MM.1S (cell line): ENCODE measurements at regions not wholly inside any gene's neighbourhood (a gene's known extent, or its start where the extent isn't known, plus 50 kb on each side); places are given as distances from the start of the nearest gene placed in this dataset.

ENCODE experiments used
- DNase-seq: peaks from one replicate; pipeline ENCODE4 v3.0.0-alpha.2; 2015
- H2AFZ ChIP-seq: fragments of 300-600 bp; sonication (generic); 2 replicates; pipeline ENCODE4 v1.6.0; 2016; ENCODE audit warnings: antibody characterized with exemption, low read length
- H3F3A ChIP-seq: fragments of 300-600 bp; sonication (generic); 2 replicates; pipeline ENCODE4 v1.6.1; 2016; ENCODE audit warnings: mild to moderate bottlenecking, antibody characterized with exemption, low read length, moderate library complexity, mixed read lengths; ENCODE audit not compliant: insufficient read depth
- H3K27ac ChIP-seq: fragments of 300-600 bp; sonication (generic); 2 replicates; pipeline ENCODE4 v1.5.1; 2016; ENCODE audit warnings: mild to moderate bottlenecking, low read length
- H3K27me3 ChIP-seq: fragments of 300-600 bp; sonication (generic); replicated peaks from 2 replicates; pipeline ENCODE4 v1.6.0; 2016; ENCODE audit warnings: low read length; ENCODE audit not compliant: insufficient read depth
- H3K36me3 ChIP-seq: fragments of 300-600 bp; sonication (generic); replicated peaks from 2 replicates; pipeline ENCODE4 v1.6.1; 2016; ENCODE audit warnings: mild to moderate bottlenecking, low read length, mixed read lengths; ENCODE audit not compliant: insufficient read depth
- H3K4me1 ChIP-seq: fragments of 300-600 bp; sonication (generic); 2 replicates; pipeline ENCODE4 v1.6.1; 2016; ENCODE audit warnings: low read length, mixed read lengths
- H3K4me2 ChIP-seq: fragments of 300-600 bp; sonication (generic); 2 replicates; pipeline ENCODE4 v1.6.0; 2016; ENCODE audit warnings: low read depth, low read length
- H3K4me3 ChIP-seq: fragments of 300-600 bp; sonication (generic); 2 replicates; pipeline ENCODE4 v1.5.1; 2016; ENCODE audit warnings: low read length, mixed read lengths
- H3K79me2 ChIP-seq: fragments of 300-600 bp; sonication (generic); 2 replicates; pipeline ENCODE4 v1.6.1; 2016; ENCODE audit warnings: mixed run types, low read length, mixed read lengths
- H3K9ac ChIP-seq: fragments of 300-600 bp; sonication (generic); 2 replicates; pipeline ENCODE4 v1.6.1; 2016; ENCODE audit warnings: low read length, mixed read lengths
- H3K9me2 ChIP-seq: fragments of 300-600 bp; sonication (generic); replicated peaks from 2 replicates; pipeline ENCODE4 v1.6.1; 2016; ENCODE audit warnings: mild to moderate bottlenecking, low read length, mixed read lengths; ENCODE audit not compliant: insufficient read depth
- H3K9me3 ChIP-seq: fragments of 300-600 bp; sonication (generic); replicated peaks from 2 replicates; pipeline ENCODE4 v1.6.1; 2016; ENCODE audit warnings: mild to moderate bottlenecking, low read length, mixed read lengths; ENCODE audit not compliant: insufficient read depth
- H4K20me1 ChIP-seq: fragments of 300-600 bp; sonication (generic); 2 replicates; pipeline ENCODE4 v1.6.1; 2016; ENCODE audit warnings: mild to moderate bottlenecking, low read length, moderate library complexity, mixed read lengths; ENCODE audit not compliant: insufficient read depth
- CTCF ChIP-seq: fragments of 300-600 bp; sonication (generic); IDR thresholded peaks from 2 replicates; pipeline ENCODE4 v1.5.1; 2016; ENCODE audit warnings: antibody characterized with exemption, low read length, mixed read lengths
- EZH2 ChIP-seq: fragments of 300-600 bp; sonication (generic); optimal IDR thresholded peaks from 2 replicates; pipeline ENCODE3; 2017; ENCODE audit warnings: low read depth, mild to moderate bottlenecking, antibody characterized with exemption, low read length, mixed read lengths
- EZH2phosphoT487 ChIP-seq: fragments of 300-600 bp; sonication (generic); IDR thresholded peaks from 2 replicates; pipeline ENCODE4 v1.6.1; 2018; ENCODE audit warnings: antibody characterized with exemption, low read length

- Histone ChIP-seq H3K4me3 (no peak overlapping the region), H3K9ac (no peak overlapping the region), H3K4me1 (no peaks in the 10 kb centered on the region), H3K9me2 (no peaks in the 10 kb centered on the region), H3K79me2 (no peaks in the 10 kb centered on the region), H3K27ac (no peak overlapping the region), H3K4me2 (no peak overlapping the region), H3K9me3 (no peaks in the 10 kb centered on the region), H2AFZ (no peak overlapping the region), H4K20me1 (no peaks in the 10 kb centered on the region), H3F3A (no peaks in the 10 kb centered on the region), H3K36me3 (no peaks in the 10 kb centered on the region), H3K27me3 (no peaks in the 10 kb centered on the region)
- DNase-seq = no peak
- TF ChIP-seq CTCF = no peak
- TF ChIP-seq EZH2 = no peak
- TF ChIP-seq EZH2phosphoT487 = no peak
Measured at GRCh38 chr12:124123296-124124000, 150.4 kb downstream of the ZNF664 start.

- Histone ChIP-seq H3K9ac (no peak overlapping the region), H2AFZ (no peak overlapping the region), H3K4me3 (no peak overlapping the region), H3K79me2 (no peaks in the 10 kb centered on the region), H3K36me3 (no peaks in the 10 kb centered on the region), H3K27me3 (no peaks in the 10 kb centered on the region), H3K4me1 (peaks cover under 1% of the 10 kb centered on the region; the same call in 1 of the 2 replicates), H3K27ac (no peak overlapping the region), H3K4me2 (no peak overlapping the region), H3F3A (peaks cover 2% of the 10 kb centered on the region; the same call in 1 of the 2 replicates), H3K9me2 (no peaks in the 10 kb centered on the region), H3K9me3 (no peaks in the 10 kb centered on the region), H4K20me1 (no peaks in the 10 kb centered on the region)
- TF ChIP-seq EZH2 = no peak
- no peak for TF ChIP-seq EZH2phosphoT487
- no peak for TF ChIP-seq CTCF
- no peak for DNase-seq
Measured at GRCh38 chr12:124125203-124125871, 152.3 kb downstream of the ZNF664 start.

GRCh38 chr12:124126950-124127655, 154.1 kb downstream of the ZNF664 start:
- Histone ChIP-seq H2AFZ (no peak overlapping the region), H3K4me2 (no peak overlapping the region), H3K9me3 (no peaks in the 10 kb centered on the region), H3K9ac (no peak overlapping the region), H3K4me1 (peaks cover 16% of the 10 kb centered on the region), H3F3A (peaks cover 19% of the 10 kb centered on the region), H3K36me3 (no peaks in the 10 kb centered on the region), H4K20me1 (no peaks in the 10 kb centered on the region), H3K27ac (no peak overlapping the region), H3K9me2 (no peaks in the 10 kb centered on the region), H3K27me3 (no peaks in the 10 kb centered on the region), H3K4me3 (no peak overlapping the region), H3K79me2 (no peaks in the 10 kb centered on the region)
- TF ChIP-seq EZH2 (no peak), CTCF (no peak), EZH2phosphoT487 (no peak)
- DNase-seq = no peak
